C4-2B (cell line): ENCODE measurements at regions not wholly inside any gene's neighbourhood (a gene's known extent, or its start where the extent isn't known, plus 50 kb on each side); places are given as distances from the start of the nearest gene placed in this dataset.

Experiments
- ZFX ChIP-seq: fragments of 450-650 bp; IDR thresholded peaks from 2 replicates; pipeline ENCODE4 v1.6.1; 2017
- TF ChIP-seq, protein P1 (sequence below): fragments of 450-650 bp; conservative IDR thresholded peaks from 2 replicates; pipeline ENCODE4 v1.5.1; 2017; ENCODE audit warnings: mild to moderate bottlenecking

DNA sequence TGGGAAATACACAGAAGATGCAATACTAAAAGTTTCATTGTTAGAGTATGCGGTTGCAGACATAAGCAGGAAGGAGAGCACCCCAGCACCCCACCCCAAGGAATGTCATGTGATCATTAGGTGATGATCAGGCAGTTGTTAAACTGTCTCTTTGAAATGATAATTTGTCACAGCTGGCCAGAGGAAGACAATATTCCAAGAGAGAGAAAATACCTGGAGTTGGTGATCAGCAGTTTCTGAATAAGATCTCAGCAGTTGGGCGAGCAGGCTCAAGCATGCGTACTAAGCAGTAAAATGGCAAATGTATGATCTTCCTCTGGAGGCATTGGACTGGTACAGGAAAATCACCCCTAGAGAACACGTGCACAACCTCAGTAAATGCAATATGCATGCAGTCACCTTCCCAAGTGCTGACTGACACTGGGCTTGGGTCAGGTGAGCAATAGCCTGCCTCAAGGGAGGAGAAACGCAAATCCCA is 250.1 kb upstream of the MBL2 start:
- TF ChIP-seq, protein P1, sequence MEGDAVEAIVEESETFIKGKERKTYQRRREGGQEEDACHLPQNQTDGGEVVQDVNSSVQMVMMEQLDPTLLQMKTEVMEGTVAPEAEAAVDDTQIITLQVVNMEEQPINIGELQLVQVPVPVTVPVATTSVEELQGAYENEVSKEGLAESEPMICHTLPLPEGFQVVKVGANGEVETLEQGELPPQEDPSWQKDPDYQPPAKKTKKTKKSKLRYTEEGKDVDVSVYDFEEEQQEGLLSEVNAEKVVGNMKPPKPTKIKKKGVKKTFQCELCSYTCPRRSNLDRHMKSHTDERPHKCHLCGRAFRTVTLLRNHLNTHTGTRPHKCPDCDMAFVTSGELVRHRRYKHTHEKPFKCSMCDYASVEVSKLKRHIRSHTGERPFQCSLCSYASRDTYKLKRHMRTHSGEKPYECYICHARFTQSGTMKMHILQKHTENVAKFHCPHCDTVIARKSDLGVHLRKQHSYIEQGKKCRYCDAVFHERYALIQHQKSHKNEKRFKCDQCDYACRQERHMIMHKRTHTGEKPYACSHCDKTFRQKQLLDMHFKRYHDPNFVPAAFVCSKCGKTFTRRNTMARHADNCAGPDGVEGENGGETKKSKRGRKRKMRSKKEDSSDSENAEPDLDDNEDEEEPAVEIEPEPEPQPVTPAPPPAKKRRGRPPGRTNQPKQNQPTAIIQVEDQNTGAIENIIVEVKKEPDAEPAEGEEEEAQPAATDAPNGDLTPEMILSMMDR = no peak
- no peak for TF ChIP-seq ZFX
